Esophagus squamous epithelium (tissue), 4 donors: ENCODE measurements at regions not wholly inside any gene's neighbourhood (a gene's known extent, or its start where the extent isn't known, plus 50 kb on each side); places are given as distances from the start of the nearest gene placed in this dataset.

Experiments
- POLR2A ChIP-seq, 4 donors: fragments of 450-650 bp; IDR thresholded peaks; one replicate each; pipeline ENCODE4 v1.6.1; 2017; ENCODE audit warnings: antibody characterized with exemption in 4 of 4, mild to moderate bottlenecking in 4 of 4, moderate library complexity in 3 of 4
- TF ChIP-seq, protein P1 (sequence below), 6 experiments: fragments of 450-650 bp in 4 of 6; fragments of 200-600 bp in 2 of 6; sonication (generic) in 2 of 6; IDR thresholded peaks; one replicate each; pipeline ENCODE4 v1.5.1; 2016 to 2019; ENCODE audit warnings: antibody characterized with exemption in 6 of 6, mild to moderate bottlenecking in 4 of 6, moderate library complexity in 4 of 6

DNA sequence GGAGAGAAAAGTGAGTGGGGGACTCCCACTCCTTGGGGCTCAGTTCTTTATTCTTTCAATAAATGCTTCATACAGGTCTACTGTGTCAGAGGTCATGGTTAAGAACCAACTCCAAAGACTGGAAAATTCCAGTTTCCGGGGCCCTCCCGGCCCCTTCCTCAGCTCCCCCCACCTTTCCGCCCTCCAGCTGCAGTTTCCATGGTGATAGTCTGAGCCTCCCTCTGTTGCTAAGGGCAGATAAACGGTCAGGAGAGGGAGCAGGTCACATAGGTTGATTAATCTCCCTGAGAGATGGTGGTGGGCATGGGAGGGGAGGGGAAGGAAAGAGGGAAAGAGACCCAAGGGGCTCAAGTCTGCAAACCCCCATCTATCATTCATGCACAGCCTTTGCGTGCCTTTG lies 131.5 kb upstream of the USP29 start:
- TF ChIP-seq, protein P1, sequence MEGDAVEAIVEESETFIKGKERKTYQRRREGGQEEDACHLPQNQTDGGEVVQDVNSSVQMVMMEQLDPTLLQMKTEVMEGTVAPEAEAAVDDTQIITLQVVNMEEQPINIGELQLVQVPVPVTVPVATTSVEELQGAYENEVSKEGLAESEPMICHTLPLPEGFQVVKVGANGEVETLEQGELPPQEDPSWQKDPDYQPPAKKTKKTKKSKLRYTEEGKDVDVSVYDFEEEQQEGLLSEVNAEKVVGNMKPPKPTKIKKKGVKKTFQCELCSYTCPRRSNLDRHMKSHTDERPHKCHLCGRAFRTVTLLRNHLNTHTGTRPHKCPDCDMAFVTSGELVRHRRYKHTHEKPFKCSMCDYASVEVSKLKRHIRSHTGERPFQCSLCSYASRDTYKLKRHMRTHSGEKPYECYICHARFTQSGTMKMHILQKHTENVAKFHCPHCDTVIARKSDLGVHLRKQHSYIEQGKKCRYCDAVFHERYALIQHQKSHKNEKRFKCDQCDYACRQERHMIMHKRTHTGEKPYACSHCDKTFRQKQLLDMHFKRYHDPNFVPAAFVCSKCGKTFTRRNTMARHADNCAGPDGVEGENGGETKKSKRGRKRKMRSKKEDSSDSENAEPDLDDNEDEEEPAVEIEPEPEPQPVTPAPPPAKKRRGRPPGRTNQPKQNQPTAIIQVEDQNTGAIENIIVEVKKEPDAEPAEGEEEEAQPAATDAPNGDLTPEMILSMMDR (IDR thresholded peaks at IDR 0.05) = no peak
- no peak for TF ChIP-seq POLR2A (IDR thresholded peaks at IDR 0.05)
